GM19023 (cell line): ENCODE measurements at regions not wholly inside any gene's neighbourhood (a gene's known extent, or its start where the extent isn't known, plus 50 kb on each side); places are given as distances from the start of the nearest gene placed in this dataset.

Experiments used
- ATAC-seq: cut with Tn5 transposase; IDR thresholded peaks from one replicate; pipeline ENCODE4 v1.9.1; 2021; ENCODE audit warnings: mild to moderate bottlenecking, moderate library complexity; ENCODE audit not compliant: unreplicated experiment

DNA sequence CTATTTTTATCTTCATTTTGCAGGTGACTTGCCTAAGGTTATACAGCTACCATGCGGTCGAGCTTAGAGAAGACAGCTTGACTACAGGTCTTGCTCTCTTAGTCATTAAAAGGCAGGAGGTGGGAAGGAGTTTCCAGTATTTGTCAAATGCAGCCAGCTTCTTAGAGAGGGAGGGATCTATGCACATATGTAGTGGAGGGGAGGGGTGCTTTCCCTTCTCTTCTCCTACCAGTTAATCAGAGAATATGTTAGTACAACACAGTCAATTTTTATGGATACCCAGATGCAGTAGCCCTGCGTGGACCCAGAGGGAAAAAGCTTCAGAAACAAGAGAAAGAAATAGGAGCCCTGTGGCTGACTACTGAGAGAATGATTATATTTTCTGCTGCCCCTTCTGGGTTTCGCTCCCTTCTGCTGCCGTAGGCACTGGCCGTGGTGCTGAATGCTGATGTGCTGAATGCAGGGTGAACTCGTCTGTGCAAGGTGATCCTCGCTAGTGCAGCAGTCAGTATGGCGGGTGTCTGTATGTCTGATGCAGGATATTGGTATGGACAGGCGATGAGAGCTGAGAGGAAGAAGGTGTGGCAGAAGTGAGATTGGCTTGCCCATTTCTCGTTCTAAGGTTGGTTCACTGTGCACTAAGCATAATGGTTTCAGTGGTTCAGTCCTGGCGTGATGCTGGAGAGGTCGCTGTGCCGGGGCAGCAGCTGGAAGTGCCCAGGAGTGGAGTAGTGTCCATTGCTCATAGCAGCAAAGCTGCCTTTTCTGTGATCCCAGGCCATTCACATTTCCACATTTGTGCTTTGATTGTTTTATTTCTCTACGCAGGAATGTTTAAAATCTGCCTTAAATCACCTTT lies 189.2 kb upstream of the PODXL start:
- no peak for ATAC-seq

DNA sequence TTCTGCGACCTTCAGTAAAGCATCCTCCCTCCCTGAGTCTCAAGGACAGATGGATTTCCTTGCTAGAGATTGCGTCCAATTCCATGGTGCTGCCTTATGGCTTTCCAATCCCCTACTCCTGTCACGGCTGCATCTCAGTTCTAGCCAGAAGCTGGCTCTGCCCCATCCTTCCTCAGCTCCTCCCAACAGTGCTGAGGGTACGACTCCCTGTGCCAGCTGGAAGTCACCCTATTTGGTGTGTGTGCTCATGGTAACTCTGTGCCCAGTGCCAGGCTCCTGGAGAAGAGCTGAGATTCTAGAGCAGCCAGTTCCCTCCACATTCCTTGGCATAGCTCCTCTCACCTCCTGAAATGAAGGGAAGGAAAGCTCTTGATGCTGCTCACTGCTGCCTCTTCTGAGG lies 185.0 kb upstream of the PODXL start:
- ATAC-seq, result no peak

DNA sequence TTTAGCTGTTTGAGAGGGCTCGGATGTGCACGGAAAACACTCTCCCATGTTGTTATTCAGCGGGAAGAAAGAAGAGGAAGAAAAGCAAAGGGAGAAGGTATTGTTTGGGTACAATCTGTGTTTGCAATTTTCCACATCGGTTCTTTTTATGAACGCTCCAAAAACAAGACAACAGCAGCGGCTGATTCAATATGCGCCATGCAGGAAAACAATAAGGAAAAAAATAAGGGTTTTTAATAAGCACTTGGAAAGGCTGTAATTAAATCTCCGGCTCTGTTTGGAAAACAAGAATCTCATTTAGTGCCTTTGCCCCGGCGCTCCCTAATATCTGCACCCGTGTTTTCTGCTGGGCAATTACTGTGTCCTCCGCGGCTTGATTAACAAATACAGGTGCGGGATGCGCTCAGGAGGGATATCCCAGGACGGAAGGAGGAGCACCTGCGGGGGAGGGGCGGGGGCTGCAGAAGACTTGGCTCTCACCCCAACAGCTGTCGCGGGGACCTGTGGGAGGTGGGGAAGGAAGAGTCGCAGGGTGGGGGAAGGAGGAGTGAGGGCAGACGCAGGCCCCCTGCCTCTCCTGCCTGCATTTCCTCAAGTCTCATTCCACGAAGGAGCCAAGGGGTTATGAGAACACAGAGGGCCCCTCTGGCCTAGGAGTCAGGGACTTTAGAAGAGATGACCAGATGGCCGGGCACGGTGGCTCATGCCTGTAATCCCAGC lies 181.5 kb upstream of the PODXL start:
- ATAC-seq, result no peak

DNA sequence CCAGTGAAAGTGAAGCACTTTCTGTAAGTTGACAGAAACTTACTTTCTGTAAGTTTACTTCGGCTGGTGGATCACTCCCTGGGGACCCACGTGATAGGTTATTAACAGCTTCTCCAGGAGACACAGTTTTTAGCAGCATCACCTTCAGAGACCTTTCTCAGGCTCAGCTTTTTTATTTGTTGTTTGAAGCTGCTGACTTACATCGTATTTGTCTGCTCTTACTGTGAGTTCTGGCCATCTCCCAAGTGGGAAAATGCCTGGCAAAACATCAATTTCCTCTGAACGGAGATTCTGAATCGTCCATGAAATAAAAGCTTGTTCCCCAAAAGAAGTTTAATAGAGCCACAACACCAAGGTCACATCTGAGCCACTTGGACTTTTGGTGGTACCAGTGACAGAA lies 178.7 kb upstream of the PODXL start:
- ATAC-seq, result no peak

DNA sequence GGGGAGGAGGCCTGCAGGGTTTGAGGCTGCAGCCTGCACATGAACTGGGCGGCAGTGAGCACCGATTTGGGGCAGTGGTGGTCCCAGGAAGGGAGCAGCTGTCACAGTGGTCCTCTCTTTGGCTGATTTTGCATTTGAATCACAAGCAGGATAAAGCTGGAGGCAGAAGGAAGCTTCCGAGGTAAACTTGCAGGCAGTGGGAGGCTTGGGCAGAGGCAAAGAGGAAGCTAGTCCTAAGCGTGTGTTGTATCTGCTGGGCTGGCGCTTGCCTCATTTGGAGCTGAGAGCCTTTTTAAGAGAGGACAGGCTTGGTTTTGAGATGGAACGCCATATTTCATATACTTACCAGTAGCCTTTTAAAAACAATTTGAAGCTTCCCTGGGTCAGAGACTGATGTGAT lies 177.2 kb upstream of the PODXL start:
- ATAC-seq, result no peak

DNA sequence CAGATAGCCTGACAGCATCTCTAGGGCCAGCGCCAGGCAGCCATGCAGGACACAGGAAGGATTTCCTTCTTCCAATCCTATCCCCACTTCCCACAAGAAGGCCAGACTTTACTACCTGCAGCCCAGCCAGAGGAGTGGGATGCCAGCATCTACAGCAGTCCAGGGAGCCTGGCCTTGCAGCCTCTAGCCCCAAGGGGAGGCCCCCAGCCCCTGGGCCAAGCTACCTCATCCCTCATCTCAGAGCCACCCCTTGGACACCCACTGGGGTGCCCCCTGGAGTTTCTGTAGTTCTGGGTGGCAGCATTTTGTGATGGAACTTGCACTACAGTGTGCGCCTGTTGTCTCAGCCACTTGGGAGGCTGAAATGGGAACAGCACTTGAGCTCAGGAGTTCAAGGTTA lies 170.8 kb upstream of the PODXL start:
- no peak for ATAC-seq

DNA sequence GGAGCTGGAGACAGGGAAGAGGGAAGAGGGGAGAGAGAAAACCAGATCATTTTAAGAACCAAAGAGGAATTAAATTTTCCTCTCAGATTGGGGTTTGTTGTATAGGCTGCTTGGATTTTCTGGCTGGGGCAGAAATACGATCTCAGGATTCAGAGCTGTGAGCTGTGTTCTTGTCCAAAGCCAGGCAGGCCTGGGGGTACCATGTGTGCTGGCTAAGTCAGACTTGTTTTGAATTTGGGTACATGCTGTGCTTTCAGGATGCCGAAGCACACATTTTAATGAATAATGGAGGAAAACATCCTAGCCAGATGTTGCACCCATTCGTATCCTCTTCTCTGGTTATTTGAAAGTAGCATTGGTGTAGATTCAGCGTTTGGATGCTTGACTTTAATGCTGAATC lies 170.3 kb upstream of the PODXL start:
- no peak for ATAC-seq

DNA sequence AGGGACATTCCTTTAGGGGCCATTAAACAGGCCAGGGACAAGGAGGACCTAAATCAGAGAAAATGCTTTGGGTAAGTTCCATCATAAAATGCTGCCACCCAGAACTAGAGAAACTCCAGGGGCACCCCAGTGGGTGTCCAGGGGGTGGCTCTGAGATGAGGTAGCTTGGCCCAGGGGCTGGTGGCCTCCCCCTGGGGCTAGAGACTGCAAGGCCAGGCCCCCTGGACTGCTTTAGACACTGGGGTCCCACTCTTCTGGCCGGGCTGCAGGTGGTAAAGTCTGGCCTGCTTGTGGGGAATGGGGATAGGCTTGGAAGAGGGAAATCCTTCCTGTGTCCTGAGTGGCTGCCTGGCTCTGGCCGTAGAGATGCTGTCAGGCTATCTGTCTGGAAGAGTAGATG lies 169.6 kb upstream of the PODXL start:
- ATAC-seq, result no peak

DNA sequence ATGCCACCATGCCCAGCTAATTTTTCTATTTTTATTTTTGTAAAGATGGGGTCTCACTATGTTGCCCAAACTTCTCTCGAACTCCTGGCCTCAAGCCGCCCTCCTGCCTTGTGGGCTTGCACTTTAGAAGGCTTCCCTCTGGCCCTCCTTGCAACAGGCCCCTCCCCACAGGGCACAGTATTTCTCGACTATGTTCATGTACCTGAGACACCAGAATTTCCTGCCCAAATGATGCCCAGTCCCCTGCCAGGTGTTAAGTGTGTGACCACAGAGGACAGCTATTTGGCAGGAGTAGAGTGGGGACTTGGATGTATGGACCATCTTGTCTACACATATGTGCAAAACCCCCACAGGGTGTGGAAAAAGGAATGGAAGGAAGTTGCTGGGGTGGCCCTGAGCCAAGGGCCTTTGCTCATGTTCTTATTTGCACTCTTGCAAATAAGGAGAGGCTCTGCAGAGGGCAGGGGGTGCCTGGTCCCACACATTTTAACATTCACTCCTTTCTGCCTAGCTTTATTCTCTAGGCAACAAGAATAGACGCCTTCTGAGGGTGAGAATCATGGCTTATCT lies 168.4 kb upstream of the PODXL start:
- ATAC-seq, result no peak

DNA sequence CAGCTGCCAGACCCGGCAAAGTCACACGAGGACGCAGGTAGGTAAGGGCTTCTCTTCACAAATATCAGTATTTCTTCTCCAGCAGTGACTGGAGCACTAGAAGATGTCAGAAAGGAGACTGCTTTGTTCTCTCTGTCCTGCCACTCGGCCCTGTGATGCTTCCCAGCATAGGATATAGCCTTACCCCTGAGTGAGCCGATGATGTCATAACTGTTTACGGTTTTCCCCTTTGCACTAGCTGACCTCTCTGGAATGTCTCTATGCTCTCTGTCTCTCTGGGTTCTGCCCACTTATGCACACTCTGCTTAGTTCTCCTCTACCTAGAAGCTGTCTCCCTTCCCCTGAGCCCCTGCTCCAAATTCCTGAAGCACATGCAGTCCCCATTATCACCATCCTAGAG lies 167.5 kb upstream of the PODXL start:
- no peak for ATAC-seq

DNA sequence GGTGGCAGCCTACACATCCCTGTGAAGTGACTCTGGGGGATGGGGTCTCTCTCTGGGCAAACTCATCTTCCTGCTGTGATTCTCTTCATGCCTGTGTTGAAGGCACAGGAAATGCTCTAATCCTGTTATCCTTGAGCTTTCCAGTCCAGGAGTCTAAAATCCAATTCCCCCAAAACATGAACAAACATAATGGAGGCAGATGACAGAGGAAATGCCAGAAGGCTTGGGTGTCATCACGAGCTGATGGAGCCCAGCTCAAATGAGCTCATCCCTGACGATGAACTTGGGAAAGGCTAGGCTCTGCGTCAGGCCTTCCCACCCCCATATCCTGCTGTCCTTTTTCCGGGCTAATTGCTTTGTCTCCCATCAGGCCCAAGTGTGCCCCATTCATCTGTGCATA lies 165.9 kb upstream of the PODXL start:
- ATAC-seq, result no peak

DNA sequence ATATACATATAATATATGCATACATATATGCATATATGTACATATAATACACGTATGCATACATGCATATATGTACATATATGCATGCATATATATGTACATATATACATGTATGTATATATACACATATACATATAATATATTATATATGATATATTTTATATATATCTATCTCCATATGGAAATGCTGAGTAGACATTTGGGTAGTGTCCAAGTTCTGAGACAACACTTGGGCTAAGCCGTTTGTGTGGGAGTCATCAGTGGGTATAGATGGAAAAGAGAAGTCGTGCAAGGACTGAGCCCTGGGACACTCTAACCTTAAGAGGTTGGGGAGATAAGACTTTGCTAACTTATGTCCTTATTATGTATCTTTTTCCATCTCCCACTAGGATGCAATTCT lies 165.2 kb upstream of the PODXL start:
- ATAC-seq, result no peak

DNA sequence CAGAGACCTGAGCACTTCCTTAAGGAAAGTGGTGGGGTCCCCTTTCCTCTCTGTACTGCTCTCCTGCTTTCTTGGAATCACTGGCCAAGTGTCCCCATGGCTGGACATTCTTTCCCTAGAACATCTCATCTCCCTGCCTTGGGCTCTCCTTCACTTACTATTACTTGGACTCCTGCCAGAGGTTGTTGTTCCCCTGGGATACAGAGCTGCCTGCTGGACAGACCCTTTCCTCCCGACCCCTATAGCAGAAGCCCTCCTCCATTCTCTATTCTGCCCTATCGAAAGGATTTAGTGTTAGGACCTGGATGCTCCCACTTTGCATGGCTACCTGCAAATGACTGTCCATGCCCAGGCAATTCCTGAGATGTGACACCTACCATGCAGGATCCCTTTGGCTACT lies 164.3 kb upstream of the PODXL start:
- ATAC-seq, result no peak

DNA sequence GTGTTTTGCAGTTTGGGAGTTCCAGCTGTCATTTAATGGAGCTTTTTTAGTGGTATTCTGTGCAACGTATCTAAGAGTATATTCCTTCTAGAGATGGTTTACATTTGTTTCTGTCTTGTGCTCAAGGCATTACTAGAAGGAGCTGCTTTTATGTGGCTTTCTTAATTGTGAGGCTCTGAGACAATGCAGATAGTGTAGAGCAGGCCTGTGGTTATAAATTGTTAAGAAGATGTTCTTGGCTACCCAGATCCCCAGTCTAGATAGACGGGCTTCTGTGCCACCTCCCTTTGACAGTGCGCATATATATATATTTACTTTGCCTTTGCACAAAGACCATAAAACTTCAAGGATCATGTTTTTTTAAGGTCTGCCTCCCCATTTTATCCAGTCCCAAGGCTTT lies 160.8 kb upstream of the PODXL start:
- ATAC-seq, result no peak

DNA sequence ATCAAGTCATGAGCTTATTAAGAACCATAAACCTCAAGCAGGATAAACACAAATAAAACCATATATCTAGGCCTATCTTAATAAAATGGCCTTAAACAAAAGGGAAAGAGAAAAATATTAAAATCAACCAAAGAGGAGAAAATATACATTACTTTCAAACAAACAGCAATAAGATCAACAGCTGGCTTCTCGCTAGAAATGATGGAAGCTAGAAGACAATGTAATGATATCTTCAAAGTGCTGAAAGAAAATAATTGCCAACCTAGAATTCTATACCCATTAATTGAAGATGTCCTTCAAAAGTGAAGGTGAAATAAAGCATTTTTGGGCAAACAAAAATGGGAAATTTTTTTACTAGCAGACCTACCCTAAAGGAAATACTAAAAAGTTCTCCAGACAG lies 142.9 kb upstream of the PODXL start:
- no peak for ATAC-seq

DNA sequence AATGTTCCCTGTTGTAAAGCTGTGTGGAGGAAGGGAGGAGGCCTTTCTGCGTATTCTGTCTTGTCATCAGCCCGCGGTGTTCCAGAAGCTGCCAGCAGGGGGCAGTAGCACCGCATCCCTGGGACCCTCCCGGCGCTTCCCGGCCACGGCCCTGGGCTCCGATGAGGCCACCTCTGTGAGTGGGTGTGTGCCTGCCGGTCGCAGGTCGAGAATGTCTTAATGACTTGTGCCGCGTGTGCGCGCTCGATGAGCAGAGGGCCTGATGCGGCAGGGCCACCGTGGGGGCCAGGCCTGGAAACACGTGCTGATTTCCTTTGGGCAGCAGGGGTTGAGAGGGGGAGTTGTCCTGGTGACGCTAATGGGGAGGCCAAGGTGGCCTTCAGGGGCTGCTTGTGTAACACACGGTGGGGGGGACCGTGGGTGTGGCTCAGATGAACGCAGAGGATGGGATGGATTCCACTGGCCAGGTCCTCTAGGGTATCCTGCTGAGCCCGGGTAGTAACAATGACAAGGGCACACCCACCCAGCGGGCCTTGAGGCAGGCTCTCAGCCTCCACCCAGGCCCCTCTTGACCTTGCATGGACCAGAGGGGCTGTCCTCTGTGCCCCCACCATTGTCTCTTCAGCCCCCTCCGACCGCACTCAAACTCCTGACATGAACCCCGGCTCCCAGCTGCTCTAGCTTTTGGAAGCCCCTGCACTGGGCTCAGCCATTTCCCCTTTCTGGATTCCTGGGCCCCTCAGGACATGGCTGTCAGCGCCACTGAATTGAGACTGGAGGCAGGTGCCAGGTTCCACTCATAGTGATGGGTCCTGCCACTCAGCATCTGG lies 135.9 kb upstream of the PODXL start:
- ATAC-seq, result no peak

DNA sequence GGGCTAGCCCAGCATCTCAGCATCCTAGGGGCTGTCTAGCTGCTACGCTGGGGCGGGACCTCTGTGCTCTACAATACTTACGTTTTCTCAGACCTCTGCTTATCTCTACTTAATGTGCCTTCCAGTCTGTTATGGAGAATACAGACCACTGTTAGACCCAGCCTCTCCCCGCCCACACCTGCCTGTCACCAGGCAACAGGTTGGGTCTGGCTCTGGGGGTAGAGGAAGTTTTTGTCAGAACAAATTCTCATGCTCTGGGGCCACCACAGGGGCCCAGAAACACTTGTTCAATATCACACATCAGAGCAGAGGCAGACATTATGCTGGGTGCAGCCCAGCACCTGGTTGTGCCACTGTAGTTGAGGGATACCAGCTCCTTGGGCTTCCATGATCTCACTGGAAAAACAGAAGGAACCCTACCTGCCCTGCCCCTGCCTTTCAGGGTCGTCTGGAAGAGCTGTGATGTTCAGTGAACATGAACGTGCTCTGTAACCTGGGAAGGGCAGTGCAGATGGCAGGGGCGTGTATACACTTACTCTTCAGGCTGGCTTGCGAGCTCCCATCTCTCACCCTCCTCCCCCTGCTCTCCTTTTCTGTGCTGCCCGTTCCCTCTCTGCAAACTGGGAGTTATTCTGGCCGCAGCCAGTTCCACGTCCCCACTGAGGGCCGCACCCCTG lies 135.2 kb upstream of the PODXL start:
- ATAC-seq, result no peak

DNA sequence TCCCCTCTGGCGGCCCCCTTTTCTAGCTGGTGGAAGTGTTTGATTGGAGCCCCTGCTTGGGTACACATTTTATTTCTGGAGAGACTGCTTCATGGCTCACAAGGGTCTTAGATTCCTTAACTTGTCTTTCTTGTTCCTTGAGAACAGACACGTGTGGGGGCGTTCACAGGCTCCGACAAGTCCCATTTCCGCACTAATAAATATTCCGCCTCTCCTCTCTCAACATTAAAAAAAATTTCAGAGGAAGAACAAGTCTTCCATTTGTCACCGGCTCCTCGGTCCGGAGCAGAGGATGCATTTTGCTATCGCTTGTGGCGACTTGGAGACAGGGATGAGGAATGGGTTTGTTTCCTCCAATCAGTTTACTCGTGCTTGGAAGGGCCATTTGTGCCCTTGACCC lies 134.0 kb upstream of the PODXL start:
- no peak for ATAC-seq

DNA sequence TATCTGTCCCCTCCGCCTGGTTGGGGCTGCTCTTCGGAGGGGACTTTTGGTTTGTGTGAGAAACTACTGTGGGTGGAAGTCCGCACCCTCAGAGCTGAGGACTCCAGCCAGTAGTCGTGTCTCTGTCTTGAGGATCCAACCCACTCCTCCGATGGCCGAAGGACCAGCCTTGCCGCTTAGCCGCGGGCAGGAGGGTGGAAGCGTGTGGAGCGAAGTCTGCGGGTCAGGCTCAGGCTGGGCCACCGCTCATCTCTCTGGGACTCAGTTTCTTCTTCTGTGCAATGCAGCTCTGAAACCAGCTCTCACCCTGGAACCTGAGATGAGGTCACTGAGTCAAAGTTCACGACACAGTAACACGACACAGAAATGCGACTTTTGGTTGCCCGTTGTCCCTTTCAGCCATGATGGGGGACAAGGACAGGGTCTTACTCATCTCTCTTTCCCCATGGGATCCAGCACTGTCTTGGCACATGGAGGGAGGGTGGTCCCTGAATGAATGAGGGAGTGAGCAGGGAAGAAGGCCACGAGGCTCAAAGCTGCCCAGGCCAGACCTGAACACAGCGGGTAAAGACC lies 133.3 kb upstream of the PODXL start:
- no peak for ATAC-seq
